Pancreas (tissue), 10 donors: ENCODE measurements at regions not wholly inside any gene's neighbourhood (a gene's known extent, or its start where the extent isn't known, plus 50 kb on each side); places are given as distances from the start of the nearest gene placed in this dataset.
"Not testable (repeated sequence)": the region's sequence is repeated elsewhere in the genome, so short reads cannot be mapped to it uniquely, and the experiment has no call there.

ENCODE experiments used
- ATAC-seq, 4 donors: fragments of 200-7000 bp; cut with Tn5 transposase; one replicate each; pipeline versions ENCODE4 v1.8.0 to v1.9.1; 2020; ENCODE audit warnings: mild to moderate bottlenecking in 4 of 4, moderate library complexity in 4 of 4
- DNase-seq, 6 donors: peaks; one replicate each; pipeline ENCODE4 v3.0.0-alpha.2; 2020
- FAIRE-seq: peaks from 2 replicates; lab custom pipeline; 2012; peaks lifted over from hg19 to GRCh38; lab: Jason Lieb, UNC
- H3K27ac ChIP-seq, 4 donors: fragments of 200-600 bp; sonication (generic); 1 replicate in 3 of 4; 2 replicates in 1 of 4; pipeline versions ENCODE4 v1.5.0 to v1.8.0; 2020
- H3K27me3 ChIP-seq, 4 donors: fragments of 200-600 bp; one replicate each; pipeline ENCODE4 v1.8.0; 2021
- H3K36me3 ChIP-seq, 3 donors: fragments of 200-600 bp; sonication (generic) in 1 of 3; one replicate each; pipeline versions ENCODE4 v1.5.0 to v1.8.0; 2020 to 2021
- H3K4me1 ChIP-seq, 3 donors: fragments of 200-600 bp; one replicate each; pipeline ENCODE4 v1.8.0; 2021
- H3K4me3 ChIP-seq, 4 donors: fragments of 200-600 bp; sonication (generic) in 2 of 4; one replicate each; pipeline versions ENCODE4 v1.5.0 to v1.8.0; 2020 to 2021
- H3K9me3 ChIP-seq, 4 donors: fragments of 200-600 bp; one replicate each; pipeline ENCODE4 v1.8.0; 2021
- CTCF ChIP-seq, 4 donors: fragments of 200-600 bp; sonication (generic) in 3 of 4; IDR thresholded peaks; one replicate each; pipeline versions ENCODE4 v1.5.0 to v1.8.0; 2021; ENCODE audit warnings: antibody characterized with exemption in 4 of 4
- WGBS, 2 donors: extraction: QIAGEN DNeasy Blood & Tissue Kit; methylation state at CpG; one replicate each; pipeline ENCODE4 v1.1.7; 2013; 5-methylcytosine and 5-hydroxymethylcytosine counted together
- intact Hi-C, 3 donors: fragments of 100-400 bp; cut with DNase I; formaldehyde crosslinking; loops; one replicate each; pipeline versions ENCODE4 v1.11.1 to v1.14.2; 2022
- donor health status: healthy with polysubstance abuse.
- donor health status: DM: no; HTN: no; CAD: no; lungs with moderate emphysema.
- donor health status: DM: no; HTN: no; CAD: no.
- donor health status: control.
- donor health status: control.
- donor health status: Bipolar disorder and iron deficiency.
- donor health status: DM: yes; HTN: yes; CAD: no.
- donor health status: DM: no; HTN: no; CAD: no.
- donor health status: DM: no; HTN: no; CAD: no.
- donor health status: DM: yes; HTN: yes; CAD: no.

DNA sequence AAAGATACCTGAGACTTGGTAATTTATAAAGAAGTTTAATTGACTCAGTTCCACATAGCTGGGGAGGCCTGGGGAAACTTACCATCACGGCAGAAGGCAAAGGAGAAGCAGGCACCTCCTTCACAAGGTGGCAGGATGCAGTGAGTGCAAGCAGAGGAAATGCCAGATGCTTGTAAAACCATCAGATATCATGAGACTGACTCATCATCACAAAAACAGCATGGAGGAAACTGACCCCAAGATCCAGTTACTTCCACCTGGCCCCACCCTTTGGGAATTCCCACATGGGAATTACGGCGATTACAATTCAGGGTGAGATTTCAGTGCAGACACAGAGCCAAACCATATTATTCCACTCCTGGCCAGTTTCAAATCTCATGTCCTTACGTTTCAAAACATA is 514.7 kb upstream of the SPANXN1 start:
- H3K27ac ChIP-seq = no peak overlapping the region
- no peaks in the 10 kb centered on the region for H3K9me3 ChIP-seq
- H3K27me3 ChIP-seq = peaks cover 0 to 3% (median 0%) of the 10 kb centered on the region in 4 donors
- no peak for TF ChIP-seq CTCF (IDR thresholded peaks at IDR 0.05)
- ATAC-seq (no peak), DNase-seq (no peak), FAIRE-seq (no peak)
- intact Hi-C loops = no loop called here
- H3K4me3 ChIP-seq = no peak overlapping the region
- H3K4me1 ChIP-seq = no peaks in the 10 kb centered on the region
- no peaks in the 10 kb centered on the region for H3K36me3 ChIP-seq
- WGBS, 2 donors = 51 to 61% methylated on average over 4 of the region's 4 CpGs

- WGBS, 2 donors = 71 to 77% methylated on average over 2 of the region's 2 CpGs
- ATAC-seq (no peak), DNase-seq (no peak), FAIRE-seq (no peak)
- Histone ChIP-seq H3K4me3 (no peak overlapping the region), H3K27ac (no peak overlapping the region), H3K4me1 (no peaks in the 10 kb centered on the region), H3K27me3 (no peaks in the 10 kb centered on the region), H3K36me3 (no peaks in the 10 kb centered on the region), H3K9me3 (no peaks in the 10 kb centered on the region)
- TF ChIP-seq CTCF (IDR thresholded peaks at IDR 0.05) = no peak
- intact Hi-C loops = no loop called here
Observed at GRCh38 chrX:144738246-144738645, 509.1 kb upstream of the SPANXN1 start.

DNA sequence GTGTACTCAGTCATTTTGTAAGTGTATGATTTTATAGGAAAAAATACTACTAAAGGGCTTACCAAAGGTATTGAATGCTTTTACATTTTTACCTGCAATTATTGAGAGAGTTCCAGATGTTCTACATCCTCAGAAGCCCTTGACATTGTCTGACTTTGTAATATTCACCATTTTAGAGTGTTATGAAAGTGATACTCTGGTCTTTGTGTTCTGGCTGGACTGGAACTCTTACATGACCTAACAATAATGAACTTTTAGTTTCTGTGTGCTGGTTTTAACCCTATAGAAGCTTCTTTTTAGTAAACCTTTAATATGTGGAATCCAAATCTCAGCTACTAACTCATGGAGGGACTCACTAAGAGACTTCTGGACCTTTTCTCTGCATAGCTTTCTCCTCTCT is 478.8 kb upstream of the SPANXN1 start:
- H3K27me3 ChIP-seq = no peaks in the 10 kb centered on the region
- DNase-seq = no peak
- no peak for TF ChIP-seq CTCF (IDR thresholded peaks at IDR 0.05)
- H3K36me3 ChIP-seq = no peaks in the 10 kb centered on the region
- no peak overlapping the region for H3K4me3 ChIP-seq
- no peak for ATAC-seq
- intact Hi-C loops = no loop called here
- no peak overlapping the region for H3K27ac ChIP-seq
- no peaks in the 10 kb centered on the region for H3K9me3 ChIP-seq
- no peaks in the 10 kb centered on the region for H3K4me1 ChIP-seq
- FAIRE-seq = no peak

DNA sequence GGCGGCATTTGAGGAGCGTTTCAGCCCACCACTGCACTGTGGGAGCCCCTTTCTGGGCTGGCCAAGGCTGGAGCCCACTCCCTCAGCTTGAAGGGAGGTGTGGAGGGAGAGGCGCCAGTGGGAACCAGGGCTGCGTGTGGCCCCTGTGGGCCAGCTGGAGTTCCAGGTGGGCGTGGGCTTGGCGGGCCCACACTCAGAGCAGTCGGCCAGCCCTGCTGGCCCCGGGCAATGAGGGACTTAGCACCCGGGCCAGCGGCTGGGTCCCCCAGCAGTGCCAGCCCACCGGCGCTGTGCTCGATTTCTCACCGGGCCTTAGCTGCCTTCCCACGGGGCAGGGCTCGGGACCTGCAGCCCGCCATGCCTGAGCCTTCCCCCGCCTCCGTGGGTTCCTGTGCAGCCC is 463.8 kb upstream of the SPANXN1 start:
- H3K36me3 ChIP-seq, H3K27ac ChIP-seq, ATAC-seq, H3K9me3 ChIP-seq, intact Hi-C loops, H3K4me3 ChIP-seq, H3K27me3 ChIP-seq, H3K4me1 ChIP-seq, FAIRE-seq: not testable (repeated sequence)
- DNase-seq = peak in 1 of 6 donors; percentile 32
- WGBS, 2 donors = 77 to 86% methylated on average over 17 to 19 of the region's 19 CpGs

DNA sequence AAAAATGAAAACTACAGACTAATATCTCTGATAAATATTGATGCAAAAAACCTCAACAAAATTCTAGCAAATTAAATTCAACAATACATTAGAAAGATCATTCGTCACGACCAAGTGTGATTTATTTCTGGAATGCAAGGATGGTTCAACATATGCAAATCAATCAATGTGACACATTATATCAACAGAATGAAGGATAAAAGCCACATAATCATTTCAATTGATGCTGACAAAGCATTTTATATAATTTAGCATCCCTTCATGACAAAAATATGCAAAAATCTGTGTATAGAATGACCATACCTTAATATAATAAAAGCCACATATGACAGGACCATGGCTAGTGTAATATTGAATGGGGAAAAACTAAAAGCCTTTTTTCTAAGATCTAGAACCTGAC is 457.2 kb upstream of the SPANXN1 start:
- ATAC-seq = no peak
- WGBS, 2 donors = 69 to 71% methylated on average over 2 of the region's 2 CpGs
- Histone ChIP-seq H3K4me1 (no peaks in the 10 kb centered on the region), H3K4me3 (no peak overlapping the region), H3K27me3 (no peaks in the 10 kb centered on the region), H3K27ac (no peak overlapping the region), H3K9me3 (peaks cover 0 to 3% (median 0%) of the 10 kb centered on the region in 4 donors), H3K36me3 (no peaks in the 10 kb centered on the region)
- DNase-seq = no peak
- intact Hi-C loops = no loop called here
- no peak for TF ChIP-seq CTCF (IDR thresholded peaks at IDR 0.05)
- FAIRE-seq = no peak

DNA sequence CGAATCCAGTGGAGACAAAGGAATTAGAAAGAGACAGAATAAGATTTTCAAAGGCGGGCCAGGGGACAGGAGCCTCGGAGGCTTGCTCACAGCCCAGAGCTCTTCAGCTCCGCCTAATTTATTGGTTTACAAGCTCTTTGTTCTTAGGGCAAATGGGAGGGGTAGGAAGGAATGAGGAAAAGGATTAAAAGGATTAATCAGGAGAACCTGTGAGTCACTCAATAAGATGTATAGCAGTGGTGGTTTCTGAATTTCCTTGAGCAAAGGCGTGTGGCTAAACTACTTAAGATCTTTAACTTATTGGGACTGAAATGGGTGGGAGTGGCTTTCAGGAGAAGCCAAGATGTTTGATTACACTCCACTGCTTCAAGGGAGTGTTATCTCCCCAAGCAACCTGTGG is 456.0 kb upstream of the SPANXN1 start:
- DNase-seq (no peak), ATAC-seq (no peak), FAIRE-seq (no peak)
- Histone ChIP-seq H3K4me1 (no peaks in the 10 kb centered on the region), H3K4me3 (no peak overlapping the region), H3K27me3 (no peaks in the 10 kb centered on the region), H3K27ac (no peak overlapping the region), H3K36me3 (no peaks in the 10 kb centered on the region), H3K9me3 (peaks cover 0 to 3% (median 0%) of the 10 kb centered on the region in 4 donors)
- intact Hi-C loops = no loop called here
- WGBS, 2 donors = 50 to 55% methylated on average over 5 of the region's 5 CpGs
- TF ChIP-seq CTCF (IDR thresholded peaks at IDR 0.05) = no peak
